NCI-H2029 treated with DMSO at 0.1 percent for 48 hours (cell line): ENCODE measurements at regions not wholly inside any gene's neighbourhood (a gene's known extent, or its start where the extent isn't known, plus 50 kb on each side); places are given as distances from the start of the nearest gene placed in this dataset.
"Not testable (repeated sequence)": the region's sequence is repeated elsewhere in the genome, so short reads cannot be mapped to it uniquely, and the experiment has no call there.

Source experiments
- DNase-seq: peaks from one replicate; lab custom pipeline; 2025; lab: John Stamatoyannopoulos, UW

DNA sequence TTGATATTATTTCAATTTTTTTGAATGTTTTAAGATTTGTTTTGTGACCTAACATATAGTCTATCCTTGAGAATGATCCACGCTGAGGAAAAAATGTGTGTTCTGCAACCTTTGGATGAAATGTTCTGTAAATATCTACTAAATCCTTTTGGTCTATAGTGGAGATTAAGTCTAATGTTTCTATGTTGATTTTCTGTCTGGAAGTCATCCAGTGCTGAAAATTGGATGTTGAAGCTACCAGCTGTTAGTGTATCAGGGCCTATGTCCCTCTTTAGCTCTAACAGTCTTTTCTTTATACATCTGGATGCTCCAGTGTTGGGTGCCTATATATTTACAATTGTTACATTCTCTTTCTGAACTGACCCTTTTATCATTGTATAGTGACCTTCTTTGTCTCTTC is 422.3 kb downstream of the TMEM232 start:
- no peak for DNase-seq

DNA sequence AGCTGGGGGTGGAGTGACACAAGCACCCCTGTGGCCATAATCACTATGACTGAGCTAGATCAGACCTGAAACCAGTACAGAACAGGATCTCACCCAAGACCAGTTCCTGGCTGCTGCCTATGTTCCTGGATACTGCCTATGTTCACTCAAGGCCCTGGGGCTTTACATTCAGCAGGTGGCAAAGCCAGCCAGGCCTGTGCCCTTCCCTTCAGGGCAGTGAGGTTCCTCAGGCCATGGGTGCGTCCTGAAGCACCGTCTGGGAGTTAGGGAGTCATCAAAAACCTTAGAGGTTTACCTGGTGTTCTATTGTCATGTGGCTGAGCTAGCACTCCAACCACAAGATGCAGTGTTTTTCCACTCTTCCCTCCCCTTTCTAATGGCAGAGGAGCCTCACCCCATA is 419.8 kb downstream of the TMEM232 start:
- no peak for DNase-seq

DNA sequence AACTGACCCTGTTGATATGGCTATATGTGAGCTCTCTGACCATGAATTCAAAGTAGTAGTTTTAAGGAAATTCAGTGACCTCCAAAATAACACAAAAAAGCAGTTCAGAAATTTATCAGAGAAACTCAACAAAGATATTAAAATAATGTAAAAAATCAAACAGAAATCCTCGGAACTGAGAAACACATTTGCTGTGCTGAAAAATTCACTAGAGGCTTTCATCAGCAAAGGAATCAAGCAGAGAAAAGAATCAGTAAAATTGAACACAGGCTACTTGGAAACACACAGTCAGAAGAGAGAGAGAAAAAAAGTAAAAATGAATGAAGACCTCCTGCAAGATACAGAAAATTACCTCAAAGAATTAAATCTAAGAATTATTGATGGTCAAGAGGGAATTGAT is 417.2 kb downstream of the TMEM232 start:
- DNase-seq = no peak

DNA sequence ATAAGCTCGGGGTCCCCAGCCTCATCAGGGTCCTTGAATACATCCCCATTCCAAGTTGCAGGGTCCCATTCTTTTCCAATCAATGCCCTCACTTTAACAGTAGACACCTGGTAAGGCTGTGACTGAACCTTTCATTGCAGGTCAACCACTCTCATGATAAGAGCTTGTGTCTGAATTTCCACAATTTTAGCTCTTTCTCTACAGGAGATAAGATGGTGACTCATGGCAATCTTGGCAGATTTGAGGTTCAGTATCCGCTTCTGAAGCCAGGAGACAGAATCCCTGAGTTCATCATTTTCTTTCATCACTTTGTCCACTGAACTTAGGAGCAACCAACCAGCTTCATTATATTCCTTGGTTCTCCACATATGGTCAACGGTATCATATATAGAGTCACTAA is 409.9 kb downstream of the TMEM232 start:
- DNase-seq = not testable (repeated sequence)

DNA sequence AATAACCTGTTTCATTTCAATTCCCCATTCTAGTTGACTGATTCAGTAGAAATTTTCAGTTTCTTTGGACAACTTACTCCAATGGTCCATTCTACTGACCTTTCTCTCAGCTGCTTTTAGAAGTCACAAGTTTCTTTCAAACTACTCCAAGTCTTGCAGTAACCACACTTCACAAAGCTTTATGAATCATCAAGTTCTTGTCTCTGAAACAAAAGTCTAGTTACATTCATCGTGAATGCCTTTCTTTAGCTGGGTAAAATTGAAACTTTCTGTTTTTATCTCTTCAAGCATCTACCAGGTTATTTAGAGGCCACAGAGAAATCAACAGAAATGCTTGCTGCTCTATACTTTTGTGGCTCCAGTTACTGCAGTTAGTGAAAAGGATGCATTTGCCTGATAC is 405.4 kb downstream of the TMEM232 start:
- DNase-seq = no peak

DNA sequence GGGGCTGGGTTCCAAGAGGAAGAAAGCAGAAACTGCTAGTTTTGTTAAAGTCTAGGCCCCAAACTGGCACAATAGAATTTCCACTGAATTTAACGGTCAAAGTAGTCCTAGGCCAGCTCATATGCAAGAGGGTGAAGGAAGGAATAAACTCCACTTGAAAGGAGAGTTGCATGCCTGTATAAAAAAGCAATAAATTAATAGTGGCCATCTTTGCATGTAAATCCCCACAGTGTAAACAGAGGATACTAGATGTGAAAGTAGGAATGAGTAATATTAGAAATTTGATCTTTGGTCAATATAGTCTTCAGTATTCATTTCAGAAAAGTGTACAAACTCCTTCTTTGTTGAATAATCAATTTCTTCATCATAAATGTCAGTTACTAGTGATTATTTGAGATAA is 403.1 kb downstream of the TMEM232 start:
- no peak for DNase-seq

DNA sequence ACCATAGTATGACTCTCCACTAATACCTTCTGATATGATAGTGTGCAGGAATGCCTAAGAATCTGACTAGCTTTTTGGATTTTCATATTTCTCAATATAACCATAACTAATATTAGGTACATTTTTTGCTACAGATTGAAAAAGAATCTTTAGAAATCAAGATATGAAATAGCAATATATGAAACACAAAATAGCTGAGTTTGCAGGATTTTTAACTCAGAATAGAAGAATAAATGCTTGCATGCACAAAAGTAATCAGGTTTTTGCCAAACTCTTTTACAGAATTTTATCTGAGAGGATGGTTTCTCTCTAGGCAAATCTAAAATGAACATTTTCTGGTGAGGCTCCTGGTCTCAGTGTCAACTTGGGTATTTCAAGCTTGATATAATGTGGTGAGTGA is 402.6 kb downstream of the TMEM232 start:
- DNase-seq = no peak

DNA sequence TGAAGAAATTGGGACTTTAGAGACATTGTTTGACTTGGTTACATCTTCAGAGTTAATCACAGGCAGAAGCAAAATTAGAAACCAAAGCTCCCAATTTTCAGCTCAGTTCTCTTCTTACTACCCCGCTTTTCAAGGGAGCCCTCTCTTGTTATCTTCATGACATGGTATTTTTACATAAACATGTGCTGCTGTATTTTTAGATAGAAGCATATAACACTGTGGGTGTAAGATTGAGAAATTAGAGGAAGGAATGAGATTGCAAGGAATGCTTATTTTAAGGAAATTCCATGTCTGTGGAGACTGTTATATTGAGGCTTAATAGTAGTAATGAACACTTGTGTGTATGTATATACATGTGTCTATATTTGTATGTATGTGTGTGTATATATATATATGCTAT is 401.6 kb downstream of the TMEM232 start:
- no peak for DNase-seq

DNA sequence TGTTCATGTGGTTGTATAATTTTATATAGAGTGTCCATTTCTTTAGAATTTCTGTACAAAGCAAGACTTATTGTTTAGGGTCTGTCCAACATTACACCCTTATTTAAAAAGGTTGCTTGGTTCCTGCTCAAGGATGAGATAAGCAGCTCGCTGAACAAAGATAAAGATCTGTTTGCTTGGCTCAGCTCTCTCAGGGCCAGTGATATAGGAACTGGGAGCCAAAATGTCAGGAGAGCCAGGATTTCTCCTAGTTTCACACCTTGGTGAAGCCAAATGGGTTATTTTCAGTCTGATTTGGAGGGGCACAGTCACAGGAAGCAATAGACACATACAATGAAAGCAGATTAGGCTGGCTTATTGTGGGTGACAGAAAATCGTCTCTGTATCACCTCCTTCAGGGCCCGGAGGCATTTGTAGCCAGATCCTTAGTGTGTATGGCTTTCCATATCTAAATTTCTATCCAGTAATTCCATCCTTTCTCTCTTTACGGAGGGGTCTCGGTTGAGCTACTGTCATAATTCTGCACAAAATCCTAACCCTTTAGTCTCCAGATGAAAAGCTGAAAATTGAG is 396.4 kb downstream of the TMEM232 start:
- DNase-seq = no peak

DNA sequence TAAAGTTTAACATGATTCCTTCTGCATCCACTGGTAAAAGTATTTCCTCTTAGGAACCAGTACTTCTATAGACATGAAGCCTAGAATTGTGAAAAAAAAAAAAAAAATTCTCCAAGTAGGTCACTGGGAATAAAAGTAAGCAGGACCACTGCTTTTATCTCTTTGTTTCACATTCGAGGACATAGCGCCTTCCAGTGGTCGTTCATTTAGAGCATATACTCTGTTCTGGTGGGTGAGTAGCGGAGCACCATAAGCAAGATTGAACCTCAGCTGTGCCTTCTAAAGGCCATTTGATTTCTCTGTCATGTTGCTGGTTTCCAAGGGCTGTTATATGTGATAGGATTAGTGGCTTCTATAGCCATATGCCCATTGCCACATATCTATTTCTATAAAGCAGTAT is 393.1 kb downstream of the TMEM232 start:
- no peak for DNase-seq

DNA sequence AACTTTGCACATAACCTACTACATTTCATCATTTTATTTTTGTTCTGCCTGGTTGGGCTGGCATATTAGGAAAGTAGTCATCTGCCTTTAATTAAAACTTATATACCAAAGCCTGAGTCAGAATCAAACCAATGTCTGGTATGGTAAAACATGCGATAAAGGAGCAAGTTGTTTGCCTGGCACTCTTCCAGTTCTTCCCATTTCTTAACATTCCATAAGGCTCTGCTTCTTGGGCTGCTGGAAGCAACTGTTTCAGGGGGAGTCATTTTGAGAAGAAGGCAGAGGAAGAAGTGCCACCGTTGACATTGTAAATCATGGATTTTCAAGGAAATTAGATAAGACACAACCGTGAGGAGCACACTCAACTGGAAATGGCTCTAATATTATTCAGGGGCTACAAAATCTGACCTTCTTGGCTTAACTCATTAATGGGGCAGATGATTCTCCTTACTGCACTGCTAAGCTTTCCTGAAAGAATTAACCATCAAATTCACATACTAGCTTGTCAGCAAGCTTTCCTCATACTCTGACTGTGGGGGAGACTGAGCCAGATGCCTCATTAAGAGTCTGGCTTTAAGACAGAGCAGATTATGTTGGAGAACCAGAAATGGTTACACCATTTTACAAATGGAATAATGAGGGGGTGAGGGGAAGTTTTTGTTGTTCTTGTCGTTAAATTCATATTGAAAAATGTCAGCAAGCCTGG is 391.0 kb downstream of the TMEM232 start:
- no peak for DNase-seq

DNA sequence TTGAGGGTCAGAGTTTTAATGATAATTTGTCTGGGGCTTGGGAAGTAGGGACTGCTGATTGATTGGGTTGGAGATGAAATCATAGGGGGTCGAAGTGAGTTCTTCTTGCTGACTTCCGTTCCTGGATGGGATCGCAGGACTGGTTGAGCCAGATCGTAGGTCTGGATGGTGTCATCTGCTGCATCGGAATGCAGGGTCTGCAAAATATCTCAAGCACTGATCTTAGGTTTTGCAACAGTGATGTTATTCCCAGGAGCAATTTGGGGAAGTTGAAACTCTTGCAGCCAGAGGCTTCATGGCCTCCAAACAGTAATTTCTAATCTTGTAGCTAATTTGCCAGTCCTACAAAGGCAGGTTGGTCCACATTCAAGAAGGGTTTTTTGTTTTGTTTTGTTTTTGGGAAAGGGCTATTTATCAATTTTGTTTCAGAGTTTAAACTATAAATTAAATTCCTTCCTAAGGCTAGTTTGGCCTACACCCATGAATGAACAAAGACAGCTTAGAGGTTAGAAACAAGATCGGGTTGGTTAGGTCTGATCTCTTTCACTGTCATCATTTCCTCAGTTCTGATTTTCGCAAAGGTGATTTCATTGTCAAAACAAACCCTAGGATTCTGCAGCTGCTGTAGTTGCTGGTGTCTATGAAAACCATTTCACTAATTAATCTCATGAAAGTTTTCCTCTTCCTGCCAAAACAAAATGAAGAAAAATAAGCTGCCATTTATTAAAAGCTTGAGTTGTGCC is 388.0 kb downstream of the TMEM232 start:
- DNase-seq = no peak

DNA sequence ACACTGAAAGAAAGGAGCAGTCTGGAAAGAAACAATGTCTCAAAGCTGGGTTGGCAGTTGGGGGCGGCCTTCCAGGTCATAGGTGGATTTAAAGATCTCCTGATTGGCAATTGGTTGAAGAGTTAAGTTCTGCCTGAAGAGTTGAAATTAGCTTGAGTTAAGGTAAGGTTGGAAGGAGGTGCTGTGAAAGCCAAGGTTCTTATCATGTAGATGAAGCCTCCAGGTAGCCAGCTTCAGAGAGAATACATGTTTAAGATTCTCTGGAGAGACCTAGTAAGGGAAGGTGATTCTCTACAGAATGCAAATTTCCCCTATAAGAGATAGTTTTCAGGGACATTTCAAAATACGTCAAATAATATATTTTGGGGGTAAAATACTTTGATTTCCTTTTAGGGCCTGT is 387.1 kb downstream of the TMEM232 start:
- DNase-seq = no peak

DNA sequence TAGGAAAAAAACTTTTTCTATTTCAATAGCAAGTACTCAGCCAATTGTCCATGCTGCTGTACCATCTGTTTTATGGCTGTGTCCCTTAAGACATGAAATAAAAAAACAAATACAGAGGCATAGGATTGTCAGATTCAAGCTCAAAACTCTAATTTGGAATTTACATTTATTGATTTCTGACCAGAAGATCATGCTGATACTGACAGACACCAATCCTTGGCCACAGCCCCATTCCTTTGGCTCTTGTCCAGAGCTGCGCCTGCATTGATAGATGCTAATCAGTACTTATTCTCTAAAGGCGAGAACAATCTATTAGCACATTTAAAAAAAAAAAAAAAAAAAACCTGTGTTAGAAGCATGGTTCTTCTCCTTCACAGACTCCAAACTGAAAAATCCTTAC is 384.6 kb downstream of the TMEM232 start:
- DNase-seq = no peak

DNA sequence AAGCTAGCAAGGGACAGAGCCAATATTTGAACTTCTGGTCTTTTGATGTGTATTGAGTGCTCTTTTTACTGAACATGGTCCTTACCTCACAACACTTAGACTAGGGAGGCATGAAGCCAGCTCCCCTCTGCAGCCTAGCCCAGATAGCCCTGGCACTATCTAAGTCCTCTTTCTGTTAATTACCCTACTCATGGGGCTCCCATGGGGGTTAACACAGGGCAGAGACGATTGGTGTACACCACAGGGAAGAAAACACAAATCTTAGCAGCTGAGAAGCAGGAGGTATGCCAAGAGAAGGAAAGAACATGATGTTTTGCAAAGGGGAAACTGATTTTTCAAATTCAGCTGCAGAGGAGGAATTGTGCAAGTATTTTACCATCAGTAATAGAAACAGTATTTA is 383.8 kb downstream of the TMEM232 start:
- DNase-seq = no peak

DNA sequence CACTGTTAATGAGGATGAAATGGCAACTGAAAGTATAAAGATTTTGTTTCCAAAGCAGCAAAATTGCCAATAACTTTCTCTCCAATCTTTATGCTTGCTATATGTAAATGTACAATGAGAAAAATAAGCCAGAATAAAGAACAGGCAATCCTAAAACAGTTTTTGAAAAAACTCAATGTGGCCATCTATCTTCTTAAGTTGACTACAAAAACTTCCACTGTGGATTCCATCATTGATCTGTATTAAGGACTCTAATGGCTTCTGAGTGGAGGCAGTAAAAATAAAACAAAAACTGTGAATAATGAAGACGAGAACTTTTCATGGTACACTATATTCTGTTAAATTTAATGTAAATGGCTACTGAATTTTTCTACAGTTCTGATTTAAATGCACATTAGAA is 382.9 kb downstream of the TMEM232 start:
- DNase-seq = no peak

DNA sequence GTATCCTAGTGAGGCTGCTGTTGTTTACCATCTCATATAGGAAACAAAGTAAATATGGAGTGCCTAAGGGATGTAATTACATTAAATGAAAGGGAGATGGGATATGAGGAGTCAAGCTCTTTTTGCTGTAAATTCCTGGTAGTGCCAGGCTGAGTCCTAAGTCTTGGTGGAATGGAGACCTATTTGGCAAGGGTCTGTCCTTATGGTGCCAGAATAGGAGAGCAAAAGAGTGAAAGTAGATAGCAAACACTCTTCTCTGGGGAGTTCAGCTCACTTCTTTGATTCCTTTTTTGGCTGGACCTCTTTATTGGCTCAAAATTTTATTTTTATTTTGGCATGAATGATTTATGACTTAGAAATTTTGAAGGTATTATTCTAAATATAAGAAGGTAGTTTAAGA is 380.8 kb downstream of the TMEM232 start:
- DNase-seq = no peak

DNA sequence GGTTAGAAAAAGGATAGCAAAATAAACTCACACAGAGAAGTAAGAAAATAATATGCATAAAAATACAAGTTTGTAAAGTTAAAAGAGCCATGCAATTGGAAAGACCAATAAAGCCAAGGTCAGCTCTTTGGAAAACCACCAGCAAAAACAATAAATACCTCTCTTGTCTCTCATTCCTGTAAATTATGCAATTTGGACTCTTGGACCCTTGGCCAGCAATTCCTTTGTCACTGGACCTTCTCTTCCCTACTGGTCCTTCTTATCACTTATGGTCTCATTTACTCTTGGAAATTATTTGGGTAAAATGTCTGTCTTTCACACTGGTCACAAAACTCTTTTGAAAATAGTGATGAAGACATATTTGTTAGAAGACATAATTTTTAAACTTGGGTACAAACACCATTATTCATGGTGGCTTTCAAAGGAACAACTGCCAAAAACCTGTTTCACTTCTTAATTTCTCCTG is 379.5 kb downstream of the TMEM232 start:
- DNase-seq = no peak

DNA sequence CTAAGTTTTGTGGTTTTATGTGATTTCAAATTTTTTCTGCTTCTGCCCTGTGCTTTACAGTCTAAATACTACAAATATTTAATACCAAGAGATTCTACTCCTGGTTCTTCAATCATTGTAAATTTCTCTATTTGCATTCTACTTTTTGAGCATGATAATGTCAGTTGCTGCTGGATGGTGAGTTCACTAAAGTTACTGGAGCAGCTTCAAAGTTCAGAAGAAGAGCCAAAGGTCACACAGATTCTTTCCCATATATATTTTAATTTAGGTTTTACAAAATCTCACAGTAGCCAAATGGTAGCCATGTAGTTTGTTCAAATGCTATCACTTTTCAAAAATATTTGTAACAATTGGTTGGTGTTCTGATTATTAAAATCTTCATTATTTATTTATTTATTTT is 378.7 kb downstream of the TMEM232 start:
- DNase-seq = no peak

DNA sequence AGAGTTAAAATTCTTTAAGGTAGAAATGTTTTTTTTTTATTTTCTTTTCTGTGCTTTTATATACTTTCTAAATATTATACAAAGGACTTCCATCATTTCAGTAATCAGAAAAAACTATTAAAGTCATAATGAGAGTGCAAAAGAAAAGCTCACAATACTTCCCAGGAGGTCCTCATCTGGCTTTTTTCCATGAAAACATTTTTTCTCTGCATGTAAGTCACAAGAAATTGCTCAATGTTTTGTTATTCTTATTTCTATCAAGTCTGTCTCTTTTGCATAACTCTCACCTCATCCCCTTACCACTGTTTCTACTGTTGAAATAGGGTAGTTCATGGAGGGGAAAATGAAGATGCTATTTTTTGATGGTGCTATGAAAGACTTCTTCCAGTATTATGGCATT is 375.0 kb downstream of the TMEM232 start:
- DNase-seq = no peak

DNA sequence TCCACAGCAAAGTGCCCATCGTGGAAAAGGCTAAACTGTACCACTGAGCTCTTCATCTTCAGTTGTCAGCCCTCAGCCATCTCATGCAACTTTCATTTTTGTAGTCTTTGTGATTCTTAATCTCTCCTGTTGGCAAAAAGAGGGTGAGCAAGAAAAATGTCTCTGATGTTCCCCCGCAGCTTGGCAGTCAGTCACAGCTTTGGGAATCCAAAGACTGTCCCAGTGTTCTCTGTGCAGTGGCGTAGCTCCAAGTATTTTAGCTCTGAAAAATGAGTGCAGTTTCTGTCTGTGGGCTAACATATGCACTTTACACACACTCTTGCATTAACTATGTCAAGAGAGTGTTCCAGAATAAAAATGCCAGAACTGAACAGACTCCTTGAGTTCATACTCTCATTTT is 372.2 kb downstream of the TMEM232 start:
- DNase-seq = no peak

DNA sequence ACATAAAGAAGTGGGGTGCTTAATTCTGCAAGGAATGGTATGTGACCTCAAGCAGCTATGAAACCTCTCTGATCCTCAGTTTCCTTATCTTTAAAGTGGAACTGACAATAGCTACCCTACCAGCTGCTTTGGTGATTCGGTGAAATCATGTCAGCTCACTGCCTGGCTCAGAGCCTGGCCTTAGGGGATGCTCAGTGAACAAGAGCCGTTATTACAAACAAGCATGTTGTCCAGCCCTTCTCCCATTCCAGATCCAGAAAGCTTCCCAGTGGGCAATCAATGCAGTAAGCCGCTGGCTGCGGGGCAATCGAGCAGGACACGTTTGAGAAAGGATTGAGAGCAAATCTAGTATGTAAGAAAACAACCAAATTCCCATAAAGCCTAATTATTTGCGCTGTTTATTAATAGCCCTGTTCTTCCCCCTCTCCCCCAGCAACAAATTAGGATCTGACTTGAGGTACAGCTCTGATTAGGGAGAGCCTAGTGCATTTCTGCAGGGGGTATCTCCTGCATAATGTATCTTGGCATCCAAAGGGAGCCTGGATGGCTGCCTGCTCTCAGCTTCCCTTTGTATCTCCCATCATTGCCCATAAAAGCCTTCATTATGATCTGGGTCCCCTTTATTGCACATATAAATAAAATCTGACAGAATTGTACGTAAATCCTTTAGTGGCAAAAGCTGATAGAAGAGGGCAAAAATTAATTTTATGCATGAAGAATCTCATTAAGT is 371.4 kb downstream of the TMEM232 start:
- DNase-seq = no peak

DNA sequence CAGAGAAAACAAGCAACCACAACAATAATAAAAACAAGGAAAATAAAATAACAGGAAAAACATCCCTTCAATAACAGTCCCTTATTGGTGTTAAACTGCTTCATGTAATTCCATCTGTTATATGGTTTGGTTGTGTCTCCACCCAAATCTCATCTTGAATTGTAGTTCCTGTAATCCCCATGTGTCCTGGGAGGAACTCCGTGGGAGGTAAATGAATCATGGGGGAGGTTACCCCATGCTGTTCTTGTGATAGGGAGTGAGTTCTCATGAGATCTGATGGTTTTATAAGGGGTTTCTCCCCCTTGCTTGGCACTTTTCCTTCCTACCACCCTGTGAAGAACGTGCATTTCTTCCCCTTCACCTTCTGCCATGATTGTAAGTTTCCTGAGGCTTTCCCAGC is 369.8 kb downstream of the TMEM232 start:
- DNase-seq = no peak
